GM19099 (cell line): ENCODE measurements at regions not wholly inside any gene's neighbourhood (a gene's known extent, or its start where the extent isn't known, plus 50 kb on each side); places are given as distances from the start of the nearest gene placed in this dataset.

ENCODE experiments used
- POLR2A ChIP-seq: IDR thresholded peaks from 3 replicates; pipeline ENCODE4 v1.6.1; 2011; ENCODE audit warnings: low read depth; ENCODE audit not compliant: insufficient read length; ENCODE audit errors: extremely low read depth

DNA sequence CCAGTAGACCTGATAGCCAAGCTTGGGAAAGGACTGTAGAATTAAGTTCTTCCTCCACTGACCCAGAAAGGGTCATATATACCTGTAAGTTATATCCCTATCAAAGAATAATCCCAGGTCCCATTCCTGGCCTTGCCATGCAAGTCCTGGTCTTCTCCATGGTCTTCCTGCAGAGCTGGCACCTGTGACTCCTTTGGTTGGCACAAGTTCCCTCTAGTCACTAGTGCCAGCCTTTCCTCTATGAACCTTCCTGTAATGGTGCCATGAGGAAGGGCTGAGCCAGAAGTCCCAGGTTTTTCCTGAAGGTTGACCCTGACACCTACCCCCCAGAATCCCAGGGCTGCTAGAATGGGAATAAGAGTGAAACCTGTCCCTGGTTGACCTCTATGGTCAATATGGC is 54.1 kb upstream of the UNC5B start:
- TF ChIP-seq POLR2A, result no peak

GRCh38 chr10:71158902-71159301 is 53.5 kb upstream of the UNC5B start:
- TF ChIP-seq POLR2A, result no peak

- no peak for TF ChIP-seq POLR2A
These were observed 52.5 kb upstream of the UNC5B start for GRCh38 chr10:71159892-71160291.

DNA sequence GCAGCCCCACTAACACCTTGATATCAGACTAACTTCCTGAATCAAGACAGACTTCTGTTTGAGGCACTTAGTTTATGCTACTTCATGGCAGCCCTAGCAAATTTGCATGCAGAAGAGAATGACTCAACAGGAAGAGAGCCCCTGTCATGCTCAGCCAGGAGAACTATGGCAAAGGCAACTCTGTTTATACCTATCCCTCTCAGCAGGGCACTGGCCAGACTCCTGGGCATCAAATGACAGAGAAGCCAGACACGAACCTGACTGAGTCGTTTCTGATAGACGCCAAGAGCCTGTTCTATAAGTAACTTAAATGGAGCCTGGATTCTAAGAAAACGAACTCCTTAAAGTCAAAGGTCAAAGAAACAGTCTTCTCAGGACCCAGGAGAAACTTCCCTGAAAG is 50.9 kb upstream of the UNC5B start:
- no peak for TF ChIP-seq POLR2A
